MM.1S (cell line): ENCODE measurements at regions not wholly inside any gene's neighbourhood (a gene's known extent, or its start where the extent isn't known, plus 50 kb on each side); places are given as distances from the start of the nearest gene placed in this dataset.

ENCODE experiments used
- DNase-seq: peaks from one replicate; pipeline ENCODE4 v3.0.0-alpha.2; 2015
- H2AFZ ChIP-seq: fragments of 300-600 bp; sonication (generic); 2 replicates; pipeline ENCODE4 v1.6.0; 2016; ENCODE audit warnings: antibody characterized with exemption, low read length
- H3F3A ChIP-seq: fragments of 300-600 bp; sonication (generic); 2 replicates; pipeline ENCODE4 v1.6.1; 2016; ENCODE audit warnings: mild to moderate bottlenecking, antibody characterized with exemption, low read length, moderate library complexity, mixed read lengths; ENCODE audit not compliant: insufficient read depth
- H3K27ac ChIP-seq: fragments of 300-600 bp; sonication (generic); 2 replicates; pipeline ENCODE4 v1.5.1; 2016; ENCODE audit warnings: mild to moderate bottlenecking, low read length
- H3K27me3 ChIP-seq: fragments of 300-600 bp; sonication (generic); replicated peaks from 2 replicates; pipeline ENCODE4 v1.6.0; 2016; ENCODE audit warnings: low read length; ENCODE audit not compliant: insufficient read depth
- H3K36me3 ChIP-seq: fragments of 300-600 bp; sonication (generic); replicated peaks from 2 replicates; pipeline ENCODE4 v1.6.1; 2016; ENCODE audit warnings: mild to moderate bottlenecking, low read length, mixed read lengths; ENCODE audit not compliant: insufficient read depth
- H3K4me1 ChIP-seq: fragments of 300-600 bp; sonication (generic); 2 replicates; pipeline ENCODE4 v1.6.1; 2016; ENCODE audit warnings: low read length, mixed read lengths
- H3K4me2 ChIP-seq: fragments of 300-600 bp; sonication (generic); 2 replicates; pipeline ENCODE4 v1.6.0; 2016; ENCODE audit warnings: low read depth, low read length
- H3K4me3 ChIP-seq: fragments of 300-600 bp; sonication (generic); 2 replicates; pipeline ENCODE4 v1.5.1; 2016; ENCODE audit warnings: low read length, mixed read lengths
- H3K79me2 ChIP-seq: fragments of 300-600 bp; sonication (generic); 2 replicates; pipeline ENCODE4 v1.6.1; 2016; ENCODE audit warnings: mixed run types, low read length, mixed read lengths
- H3K9ac ChIP-seq: fragments of 300-600 bp; sonication (generic); 2 replicates; pipeline ENCODE4 v1.6.1; 2016; ENCODE audit warnings: low read length, mixed read lengths
- H3K9me2 ChIP-seq: fragments of 300-600 bp; sonication (generic); replicated peaks from 2 replicates; pipeline ENCODE4 v1.6.1; 2016; ENCODE audit warnings: mild to moderate bottlenecking, low read length, mixed read lengths; ENCODE audit not compliant: insufficient read depth
- H3K9me3 ChIP-seq: fragments of 300-600 bp; sonication (generic); replicated peaks from 2 replicates; pipeline ENCODE4 v1.6.1; 2016; ENCODE audit warnings: mild to moderate bottlenecking, low read length, mixed read lengths; ENCODE audit not compliant: insufficient read depth
- H4K20me1 ChIP-seq: fragments of 300-600 bp; sonication (generic); 2 replicates; pipeline ENCODE4 v1.6.1; 2016; ENCODE audit warnings: mild to moderate bottlenecking, low read length, moderate library complexity, mixed read lengths; ENCODE audit not compliant: insufficient read depth
- EZH2 ChIP-seq: fragments of 300-600 bp; sonication (generic); optimal IDR thresholded peaks from 2 replicates; pipeline ENCODE3; 2017; ENCODE audit warnings: low read depth, mild to moderate bottlenecking, antibody characterized with exemption, low read length, mixed read lengths
- EZH2phosphoT487 ChIP-seq: fragments of 300-600 bp; sonication (generic); IDR thresholded peaks from 2 replicates; pipeline ENCODE4 v1.6.1; 2018; ENCODE audit warnings: antibody characterized with exemption, low read length
- TF ChIP-seq, protein P1 (sequence below): fragments of 300-600 bp; sonication (generic); IDR thresholded peaks from 2 replicates; pipeline ENCODE4 v1.5.1; 2016; ENCODE audit warnings: antibody characterized with exemption, low read length, mixed read lengths

GRCh38 chr6:74756923-74757322 lies 448.9 kb downstream of the COL12A1 start:
- no peaks in the 10 kb centered on the region for H3K79me2 ChIP-seq
- H2AFZ ChIP-seq: no peak overlapping the region
- no peaks in the 10 kb centered on the region for H3K9me3 ChIP-seq
- no peaks in the 10 kb centered on the region for H3K4me1 ChIP-seq
- H3K27me3 ChIP-seq: no peaks in the 10 kb centered on the region
- no peak overlapping the region for H3K9ac ChIP-seq
- TF ChIP-seq EZH2 (no peak), EZH2phosphoT487 (no peak)
- TF ChIP-seq, protein P1, sequence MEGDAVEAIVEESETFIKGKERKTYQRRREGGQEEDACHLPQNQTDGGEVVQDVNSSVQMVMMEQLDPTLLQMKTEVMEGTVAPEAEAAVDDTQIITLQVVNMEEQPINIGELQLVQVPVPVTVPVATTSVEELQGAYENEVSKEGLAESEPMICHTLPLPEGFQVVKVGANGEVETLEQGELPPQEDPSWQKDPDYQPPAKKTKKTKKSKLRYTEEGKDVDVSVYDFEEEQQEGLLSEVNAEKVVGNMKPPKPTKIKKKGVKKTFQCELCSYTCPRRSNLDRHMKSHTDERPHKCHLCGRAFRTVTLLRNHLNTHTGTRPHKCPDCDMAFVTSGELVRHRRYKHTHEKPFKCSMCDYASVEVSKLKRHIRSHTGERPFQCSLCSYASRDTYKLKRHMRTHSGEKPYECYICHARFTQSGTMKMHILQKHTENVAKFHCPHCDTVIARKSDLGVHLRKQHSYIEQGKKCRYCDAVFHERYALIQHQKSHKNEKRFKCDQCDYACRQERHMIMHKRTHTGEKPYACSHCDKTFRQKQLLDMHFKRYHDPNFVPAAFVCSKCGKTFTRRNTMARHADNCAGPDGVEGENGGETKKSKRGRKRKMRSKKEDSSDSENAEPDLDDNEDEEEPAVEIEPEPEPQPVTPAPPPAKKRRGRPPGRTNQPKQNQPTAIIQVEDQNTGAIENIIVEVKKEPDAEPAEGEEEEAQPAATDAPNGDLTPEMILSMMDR: no peak
- H4K20me1 ChIP-seq: no peaks in the 10 kb centered on the region
- H3K27ac ChIP-seq: no peak overlapping the region
- no peak overlapping the region for H3K4me2 ChIP-seq
- no peak for DNase-seq
- H3F3A ChIP-seq: no peaks in the 10 kb centered on the region
- no peaks in the 10 kb centered on the region for H3K36me3 ChIP-seq
- no peaks in the 10 kb centered on the region for H3K9me2 ChIP-seq
- H3K4me3 ChIP-seq: no peak overlapping the region

DNA sequence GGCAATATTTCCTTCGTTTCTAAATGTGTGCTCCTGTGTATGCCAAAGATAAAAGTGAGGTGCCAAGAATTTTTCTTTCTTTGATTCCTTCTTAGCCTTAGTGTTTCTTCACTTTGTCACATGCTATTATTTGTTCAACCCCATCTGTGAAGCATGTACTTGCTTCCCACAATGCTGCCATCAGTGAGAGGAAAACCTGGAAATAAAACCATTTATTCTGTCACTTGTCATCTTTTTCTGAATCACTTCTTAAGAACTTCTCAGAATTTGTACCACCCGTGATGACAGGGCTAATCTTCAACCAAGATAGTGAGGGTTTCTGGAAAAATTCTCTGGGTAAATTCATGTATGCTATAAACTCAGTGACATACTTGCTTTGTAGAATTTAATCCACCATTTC lies 450.1 kb downstream of the COL12A1 start:
- no peak for DNase-seq
- TF ChIP-seq, protein P1: no peak
- TF ChIP-seq EZH2 (no peak), EZH2phosphoT487 (no peak)
- Histone ChIP-seq H4K20me1 (no peaks in the 10 kb centered on the region), H3K79me2 (no peaks in the 10 kb centered on the region), H3K9me2 (no peaks in the 10 kb centered on the region), H3K9me3 (no peaks in the 10 kb centered on the region), H3F3A (no peaks in the 10 kb centered on the region), H3K27ac (no peak overlapping the region), H3K36me3 (no peaks in the 10 kb centered on the region), H3K9ac (no peak overlapping the region), H3K27me3 (no peaks in the 10 kb centered on the region), H2AFZ (no peak overlapping the region), H3K4me1 (no peaks in the 10 kb centered on the region), H3K4me2 (no peak overlapping the region), H3K4me3 (no peak overlapping the region)

- H3K4me2 ChIP-seq: no peak overlapping the region
- no peak for DNase-seq
- H3K9me2 ChIP-seq: no peaks in the 10 kb centered on the region
- H3K79me2 ChIP-seq: no peaks in the 10 kb centered on the region
- no peaks in the 10 kb centered on the region for H3K36me3 ChIP-seq
- TF ChIP-seq, protein P1: no peak
- TF ChIP-seq EZH2phosphoT487 (no peak), EZH2 (no peak)
- H3K4me1 ChIP-seq: no peaks in the 10 kb centered on the region
- H3F3A ChIP-seq: no peaks in the 10 kb centered on the region
- no peaks in the 10 kb centered on the region for H3K27me3 ChIP-seq
- no peak overlapping the region for H3K9ac ChIP-seq
- H2AFZ ChIP-seq: no peak overlapping the region
- H3K9me3 ChIP-seq: no peaks in the 10 kb centered on the region
- no peak overlapping the region for H3K4me3 ChIP-seq
- no peak overlapping the region for H3K27ac ChIP-seq
- no peaks in the 10 kb centered on the region for H4K20me1 ChIP-seq
Measured at GRCh38 chr6:74755196-74755595, 450.7 kb downstream of the COL12A1 start.
